Spleen (tissue), 7 donors: ENCODE measurements at regions not wholly inside any gene's neighbourhood (a gene's known extent, or its start where the extent isn't known, plus 50 kb on each side); places are given as distances from the start of the nearest gene placed in this dataset.
"Not testable (repeated sequence)": the region's sequence is repeated elsewhere in the genome, so short reads cannot be mapped to it uniquely, and the experiment has no call there.

Experiments
- CTCF ChIP-seq, 11 experiments: fragments of 200-600 bp in 7 of 11; fragments of 450-650 bp in 4 of 11; sonication (generic) in 4 of 11; IDR thresholded peaks in 8 of 11; conservative IDR thresholded peaks in 3 of 11; 1 replicate in 7 of 11; 2 replicates in 4 of 11; pipeline versions ENCODE4 v1.4.0 to v1.8.0; 2016 to 2021; ENCODE audit warnings: antibody characterized with exemption in 11 of 11, inconsistent platforms in 4 of 11, mild to moderate bottlenecking in 1 of 11
- POLR2A ChIP-seq, 3 donors: fragments of 450-650 bp; IDR thresholded peaks; one replicate each; pipeline ENCODE4 v1.5.1; 2017; ENCODE audit warnings: antibody characterized with exemption in 3 of 3, mild to moderate bottlenecking in 1 of 3
- POLR2AphosphoS5 ChIP-seq, 3 donors: sonication (generic); formaldehyde crosslinking; IDR thresholded peaks; one replicate each; pipeline ENCODE4 v1.5.1; 2017; ENCODE audit warnings: antibody characterized with exemption in 3 of 3
- donor health status: DM: no; HTN: no; CAD: no; lungs with moderate emphysema.
- donor health status: DM: no; HTN: no; CAD: no.
- donor health status: DM: no; HTN: no; CAD: no.

- TF ChIP-seq CTCF (IDR thresholded peaks at IDR 0.05 in 8 of 11, conservative IDR thresholded peaks at IDR 0.05 in 3 of 11); POLR2A (IDR thresholded peaks at IDR 0.05); POLR2AphosphoS5 (IDR thresholded peaks at IDR 0.05): not testable (repeated sequence)
These were observed 161.0 kb upstream of the FOXD4L5 start for GRCh38 chr9:65445991-65446390.
